B cell (primary cell): ENCODE measurements at regions not wholly inside any gene's neighbourhood (a gene's known extent, or its start where the extent isn't known, plus 50 kb on each side); places are given as distances from the start of the nearest gene placed in this dataset.

Experiments used
- EZH2 ChIP-seq: IDR thresholded peaks from 2 replicates; pipeline ENCODE4 v1.6.1; 2012; ENCODE audit warnings: borderline replicate concordance, low read depth, mild to moderate bottlenecking, moderate library complexity, low read length; ENCODE audit not compliant: insufficient read depth, poor library complexity, severe bottlenecking
- TF ChIP-seq, protein P1 (sequence below): fragments of 200-600 bp; IDR thresholded peaks from one replicate; pipeline ENCODE4 v1.8.0; 2022; ENCODE audit warnings: antibody characterized with exemption, mild to moderate bottlenecking

- TF ChIP-seq, protein P1, sequence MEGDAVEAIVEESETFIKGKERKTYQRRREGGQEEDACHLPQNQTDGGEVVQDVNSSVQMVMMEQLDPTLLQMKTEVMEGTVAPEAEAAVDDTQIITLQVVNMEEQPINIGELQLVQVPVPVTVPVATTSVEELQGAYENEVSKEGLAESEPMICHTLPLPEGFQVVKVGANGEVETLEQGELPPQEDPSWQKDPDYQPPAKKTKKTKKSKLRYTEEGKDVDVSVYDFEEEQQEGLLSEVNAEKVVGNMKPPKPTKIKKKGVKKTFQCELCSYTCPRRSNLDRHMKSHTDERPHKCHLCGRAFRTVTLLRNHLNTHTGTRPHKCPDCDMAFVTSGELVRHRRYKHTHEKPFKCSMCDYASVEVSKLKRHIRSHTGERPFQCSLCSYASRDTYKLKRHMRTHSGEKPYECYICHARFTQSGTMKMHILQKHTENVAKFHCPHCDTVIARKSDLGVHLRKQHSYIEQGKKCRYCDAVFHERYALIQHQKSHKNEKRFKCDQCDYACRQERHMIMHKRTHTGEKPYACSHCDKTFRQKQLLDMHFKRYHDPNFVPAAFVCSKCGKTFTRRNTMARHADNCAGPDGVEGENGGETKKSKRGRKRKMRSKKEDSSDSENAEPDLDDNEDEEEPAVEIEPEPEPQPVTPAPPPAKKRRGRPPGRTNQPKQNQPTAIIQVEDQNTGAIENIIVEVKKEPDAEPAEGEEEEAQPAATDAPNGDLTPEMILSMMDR = no peak
- no peak for TF ChIP-seq EZH2
Observed at GRCh38 chr3:159925248-159925647, 63.4 kb upstream of the IL12A start.
